Loucy (cell line): ENCODE measurements at regions not wholly inside any gene's neighbourhood (a gene's known extent, or its start where the extent isn't known, plus 50 kb on each side); places are given as distances from the start of the nearest gene placed in this dataset.

ENCODE experiments used
- CTCF ChIP-seq: fragments of 200-600 bp; sonication (generic); conservative IDR thresholded peaks from 2 replicates; pipeline ENCODE4 v1.5.1; 2014; ENCODE audit warnings: mild to moderate bottlenecking, antibody characterized with exemption, low read length
- EZH2phosphoT487 ChIP-seq: fragments of 200-600 bp; IDR thresholded peaks from 2 replicates; pipeline ENCODE4 v1.6.1; 2018; ENCODE audit warnings: antibody characterized with exemption, mild to moderate bottlenecking, moderate library complexity, borderline replicate concordance

DNA sequence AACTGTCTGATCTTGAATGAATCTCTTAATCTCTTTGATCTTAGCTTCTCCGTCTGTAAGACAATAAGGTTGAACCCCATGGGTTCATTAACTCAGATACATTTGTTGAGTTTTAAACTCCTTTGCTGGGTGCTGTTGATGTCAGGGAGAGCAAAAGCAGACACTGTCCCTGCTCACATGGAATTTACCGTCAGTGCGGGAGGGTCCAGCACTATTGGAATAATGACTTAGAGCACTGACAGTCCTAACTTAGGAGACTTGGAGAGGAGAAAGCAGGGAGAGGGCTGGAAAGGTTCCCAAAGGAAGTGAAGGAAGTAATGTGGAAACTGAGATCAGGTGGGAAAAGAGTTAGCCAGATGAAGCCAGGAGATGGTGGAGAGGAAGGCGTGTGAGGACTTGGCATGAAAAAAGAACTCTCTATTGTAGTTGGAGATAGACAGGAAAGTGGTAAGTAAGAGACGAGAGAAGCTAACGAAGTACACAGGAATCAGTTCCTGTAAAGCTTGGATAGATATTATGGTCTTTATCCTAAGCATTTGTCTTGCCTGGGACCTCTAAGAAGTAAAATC is 141.4 kb upstream of the SERTAD2 start:
- TF ChIP-seq CTCF (no peak), EZH2phosphoT487 (no peak)
